ENCODE measurements at regions not wholly inside any gene's neighbourhood (a gene's known extent, or its start where the extent isn't known, plus 50 kb on each side); places are given as distances from the start of the nearest gene placed in this dataset.

GRCh38 chr1:104463126-104463697 is 713.5 kb downstream of the AMY1C start:
- TF ChIP-seq RAD21 (IDR thresholded peaks at IDR 0.05) (no peak), RXRA (IDR thresholded peaks at IDR 0.05) (no peak), ZBTB33 (IDR thresholded peaks at IDR 0.05) (no peak), FOXA1 (IDR thresholded peaks at IDR 0.05) (no peak), TAF1 (conservative IDR thresholded peaks at IDR 0.05) (no peak), NR2F2 (IDR thresholded peaks at IDR 0.05) (no peak), JUND (IDR thresholded peaks at IDR 0.05) (no peak), MAX (IDR thresholded peaks at IDR 0.05) (no peak), FOXA2 (IDR thresholded peaks at IDR 0.05) (no peak), YY1 (IDR thresholded peaks at IDR 0.05) (no peak), GABPA (IDR thresholded peaks at IDR 0.05 in 1 of 2, conservative IDR thresholded peaks at IDR 0.05 in 1 of 2) (no peak), HNF4A (conservative IDR thresholded peaks at IDR 0.05) (no peak)
- TF ChIP-seq, protein P1, sequence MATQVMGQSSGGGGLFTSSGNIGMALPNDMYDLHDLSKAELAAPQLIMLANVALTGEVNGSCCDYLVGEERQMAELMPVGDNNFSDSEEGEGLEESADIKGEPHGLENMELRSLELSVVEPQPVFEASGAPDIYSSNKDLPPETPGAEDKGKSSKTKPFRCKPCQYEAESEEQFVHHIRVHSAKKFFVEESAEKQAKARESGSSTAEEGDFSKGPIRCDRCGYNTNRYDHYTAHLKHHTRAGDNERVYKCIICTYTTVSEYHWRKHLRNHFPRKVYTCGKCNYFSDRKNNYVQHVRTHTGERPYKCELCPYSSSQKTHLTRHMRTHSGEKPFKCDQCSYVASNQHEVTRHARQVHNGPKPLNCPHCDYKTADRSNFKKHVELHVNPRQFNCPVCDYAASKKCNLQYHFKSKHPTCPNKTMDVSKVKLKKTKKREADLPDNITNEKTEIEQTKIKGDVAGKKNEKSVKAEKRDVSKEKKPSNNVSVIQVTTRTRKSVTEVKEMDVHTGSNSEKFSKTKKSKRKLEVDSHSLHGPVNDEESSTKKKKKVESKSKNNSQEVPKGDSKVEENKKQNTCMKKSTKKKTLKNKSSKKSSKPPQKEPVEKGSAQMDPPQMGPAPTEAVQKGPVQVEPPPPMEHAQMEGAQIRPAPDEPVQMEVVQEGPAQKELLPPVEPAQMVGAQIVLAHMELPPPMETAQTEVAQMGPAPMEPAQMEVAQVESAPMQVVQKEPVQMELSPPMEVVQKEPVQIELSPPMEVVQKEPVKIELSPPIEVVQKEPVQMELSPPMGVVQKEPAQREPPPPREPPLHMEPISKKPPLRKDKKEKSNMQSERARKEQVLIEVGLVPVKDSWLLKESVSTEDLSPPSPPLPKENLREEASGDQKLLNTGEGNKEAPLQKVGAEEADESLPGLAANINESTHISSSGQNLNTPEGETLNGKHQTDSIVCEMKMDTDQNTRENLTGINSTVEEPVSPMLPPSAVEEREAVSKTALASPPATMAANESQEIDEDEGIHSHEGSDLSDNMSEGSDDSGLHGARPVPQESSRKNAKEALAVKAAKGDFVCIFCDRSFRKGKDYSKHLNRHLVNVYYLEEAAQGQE (IDR thresholded peaks at IDR 0.05): no peak
- Histone ChIP-seq H3K4me1 (ENCODE audit: control insufficient read depth in 4 of 4, insufficient read depth in 4 of 4, low read length in 3 of 4) (peaks cover 0 to 4% (median 0%) of the 10 kb centered on the region in 4 donors), H3K36me3 (ENCODE audit: control insufficient read depth in 4 of 4, insufficient read depth in 3 of 4, low read depth in 1 of 4, low read length in 3 of 4) (no peaks in the 10 kb centered on the region), H3K9me3 (ENCODE audit: control insufficient read depth in 4 of 4, low read length in 3 of 4) (peaks cover 0 to 2% (median 0%) of the 10 kb centered on the region in 4 donors), H3K4me3 (ENCODE audit: low read depth in 1 of 3, low read length in 3 of 3) (no peak overlapping the region), H3K9ac (ENCODE audit: low read depth in 1 of 2, low read length in 2 of 2) (no peak overlapping the region), H3K27ac (ENCODE audit: low read depth in 1 of 2, low read length in 2 of 2) (no peak overlapping the region), H3K27me3 (ENCODE audit: control insufficient read depth in 4 of 4, insufficient read depth in 4 of 4, low read length in 3 of 4) (no peaks in the 10 kb centered on the region)
- WGBS: 84% methylated on average over 12 of the region's 12 CpGs
- no peak for DNase-seq (ENCODE audit: low spot score)

GRCh38 chr1:104466068-104466467 is 716.4 kb downstream of the AMY1C start:
- peaks cover 0 to 2% (median 0%) of the 10 kb centered on the region in 4 donors for H3K9me3 ChIP-seq (ENCODE audit: control insufficient read depth in 4 of 4, low read length in 3 of 4)
- no peaks in the 10 kb centered on the region for H3K27me3 ChIP-seq (ENCODE audit: control insufficient read depth in 4 of 4, insufficient read depth in 4 of 4, low read length in 3 of 4)
- no peak overlapping the region for H3K4me3 ChIP-seq (ENCODE audit: low read depth in 1 of 3, low read length in 3 of 3)
- no peaks in the 10 kb centered on the region for H3K36me3 ChIP-seq (ENCODE audit: control insufficient read depth in 4 of 4, insufficient read depth in 3 of 4, low read depth in 1 of 4, low read length in 3 of 4)
- no peak for DNase-seq (ENCODE audit: low spot score)
- H3K27ac ChIP-seq (ENCODE audit: low read depth in 1 of 2, low read length in 2 of 2): no peak overlapping the region
- no peak overlapping the region for H3K9ac ChIP-seq (ENCODE audit: low read depth in 1 of 2, low read length in 2 of 2)
- peaks cover 0 to 4% (median 0%) of the 10 kb centered on the region in 4 donors for H3K4me1 ChIP-seq (ENCODE audit: control insufficient read depth in 4 of 4, insufficient read depth in 4 of 4, low read length in 3 of 4)
- TF ChIP-seq, protein P1 (IDR thresholded peaks at IDR 0.05): no peak
- whole genome bisulfite sequencing: 86% methylated on average over 8 of the region's 8 CpGs

All from liver (tissue), 7 donors.